ENCODE measurements at regions not wholly inside any gene's neighbourhood (a gene's known extent, or its start where the extent isn't known, plus 50 kb on each side); places are given as distances from the start of the nearest gene placed in this dataset.

- Histone ChIP-seq H2AFZ (replicated peaks; ENCODE audit: low read length, poor library complexity) (no peak overlapping the region), H2AK9ac (replicated peaks; ENCODE audit: low read depth, low read length, poor library complexity) (no peak overlapping the region), H2BK20ac (ENCODE audit: low read depth, low read length) (no peak overlapping the region), H4K5ac (ENCODE audit: low read depth, low read length) (no peak overlapping the region), H2BK120ac (ENCODE audit: low read depth, low read length) (no peak overlapping the region), H4K20me1 (ENCODE audit: insufficient read depth, low read length) (no peaks in the 10 kb centered on the region), H3K56ac (ENCODE audit: extremely low read depth, insufficient read depth, low read length) (no peak overlapping the region), H3K27me3 (ENCODE audit: control insufficient read depth, insufficient read depth, low read length) (no peaks in the 10 kb centered on the region), H3K18ac (ENCODE audit: low read depth, low read length) (no peak overlapping the region), H2BK5ac (ENCODE audit: low read depth, low read length, poor library complexity, severe bottlenecking) (no peak overlapping the region), H2AK5ac (ENCODE audit: low read depth, low read length) (no peak overlapping the region), H3K4me3 (ENCODE audit: insufficient read depth, low read depth, low read length) (no peak overlapping the region), H3K9me3 (ENCODE audit: control insufficient read depth, insufficient read depth, low read length) (peaks cover 2% of the 10 kb centered on the region; the same call in 1 of the 2 replicates), H3K36me3 (ENCODE audit: control insufficient read depth, insufficient read depth, low read length) (no peaks in the 10 kb centered on the region), H3K27ac (ENCODE audit: insufficient read depth, low read length) (no peak overlapping the region), H3K4me1 (ENCODE audit: control insufficient read depth, insufficient read depth, low read length) (no peaks in the 10 kb centered on the region), H3K23ac (ENCODE audit: low read depth, low read length) (no peak overlapping the region), H3K4ac (ENCODE audit: low read depth, low read length) (no peak overlapping the region), H3K9ac (ENCODE audit: low read depth, low read length) (no peak overlapping the region), H4K8ac (ENCODE audit: low read depth in 2 of 2, low read length in 2 of 2) (no peak overlapping the region), H4K91ac (ENCODE audit: insufficient read depth, low read depth, low read length) (no peak overlapping the region), H2BK15ac (ENCODE audit: low read depth, low read length) (no peak overlapping the region), H3K9me1 (ENCODE audit: insufficient read depth, low read length) (no peaks in the 10 kb centered on the region), H3K4me2 (ENCODE audit: low read depth, low read length) (no peak overlapping the region), H3K79me1 (ENCODE audit: low read depth in 1 of 2, low read length in 2 of 2) (no peaks in the 10 kb centered on the region), H3K14ac (replicated peaks; ENCODE audit: low read depth, low read length) (no peak overlapping the region)
- intact Hi-C loops (cut with micrococcal nuclease) (no loop called here), in situ Hi-C loops (cut with MboI; ENCODE audit: low sequenced_read_pairs) (no loop called here), dilution Hi-C loops (cut with HindIII; ENCODE audit: low sequenced_read_pairs, unreplicated experiment) (no loop called here)
- ChIA-PET POLR2A (ENCODE audit: unreplicated experiment) (no interaction called here), CTCF (no interaction called here)
- BruUV-seq (replicated peaks) = no TSS peak
- DNase-seq (no peak), ATAC-seq (ENCODE audit: low read depth) (no peak)
- WGBS, 2 experiments (ENCODE audit: extremely low coverage in 2 of 2, insufficient read length in 1 of 2) = no CpG with 5 or more reads among the region's 1 CpG
- TF ChIP-seq MXI1 (IDR thresholded peaks at IDR 0.05; ENCODE audit: borderline replicate concordance, low read depth, low read length) (no peak), USF2 (IDR thresholded peaks at IDR 0.05; ENCODE audit: low read depth, low read length) (no peak), NFE2L2 (IDR thresholded peaks at IDR 0.05; ENCODE audit: low read depth, low read length) (no peak), MAZ (IDR thresholded peaks at IDR 0.05; ENCODE audit: borderline replicate concordance, low read depth, low read length) (no peak), RCOR1 (IDR thresholded peaks at IDR 0.05; ENCODE audit: insufficient replicate concordance, low read length) (no peak), RAD21 (IDR thresholded peaks at IDR 0.05; ENCODE audit: low read length) (no peak), MAFK (IDR thresholded peaks at IDR 0.05; ENCODE audit: low read depth, low read length) (no peak), SMC3 (IDR thresholded peaks at IDR 0.05; ENCODE audit: low read depth, low read length) (no peak), BHLHE40 (IDR thresholded peaks at IDR 0.05; ENCODE audit: low read depth, low read length) (no peak), FOS (IDR thresholded peaks at IDR 0.05; ENCODE audit: low read depth, low read length) (no peak), ELK1 (IDR thresholded peaks at IDR 0.05; ENCODE audit: borderline replicate concordance, low read depth, low read length) (no peak), RFX5 (IDR thresholded peaks at IDR 0.05; ENCODE audit: low read depth, low read length) (no peak), POLR2A (IDR thresholded peaks at IDR 0.05; ENCODE audit: low read depth, low read length) (no peak), CEBPB (IDR thresholded peaks at IDR 0.05; ENCODE audit: low read depth, low read length) (no peak), CHD1 (IDR thresholded peaks at IDR 0.05; ENCODE audit: low read depth, low read length) (no peak), CTCF (conservative IDR thresholded peaks at IDR 0.05; ENCODE audit: low read depth, low read length) (no peak)
Observed at GRCh38 chr9:25260046-25260445, 418.2 kb downstream of the TUSC1 start.

All from IMR-90 (cell line).